Activated CD8-positive, alpha-beta memory T cell treated with anti-CD3 and anti-CD28 coated beads for 24 hours (primary cell): ENCODE measurements at regions not wholly inside any gene's neighbourhood (a gene's known extent, or its start where the extent isn't known, plus 50 kb on each side); places are given as distances from the start of the nearest gene placed in this dataset.
"Not testable (repeated sequence)": the region's sequence is repeated elsewhere in the genome, so short reads cannot be mapped to it uniquely, and the experiment has no call there.

Experiments used
- DNase-seq: peaks from one replicate; pipeline ENCODE4 v3.0.0-alpha.2; 2020

- DNase-seq: not testable (repeated sequence)
Measured at GRCh38 chr19:23984911-23985310, 70.2 kb downstream of the ZNF726 start.

- no peak for DNase-seq
Measured at GRCh38 chr19:23986623-23987022, 71.9 kb downstream of the ZNF726 start.

GRCh38 chr19:23991170-23991569, 76.5 kb downstream of the ZNF726 start:
- no peak for DNase-seq

GRCh38 chr19:23992348-23992747, 77.7 kb downstream of the ZNF726 start:
- no peak for DNase-seq

- no peak for DNase-seq
Measured at GRCh38 chr19:23993440-23993839, 78.8 kb downstream of the ZNF726 start.

GRCh38 chr19:23996549-23996948, 81.9 kb downstream of the ZNF726 start:
- DNase-seq: no peak

- no peak for DNase-seq
Measured at GRCh38 chr19:23998568-23998967, 83.9 kb downstream of the ZNF726 start.

GRCh38 chr19:23999821-24000610, 85.3 kb downstream of the ZNF726 start:
- DNase-seq: no peak

GRCh38 chr19:24000656-24001055, 86.0 kb downstream of the ZNF726 start:
- DNase-seq: no peak

GRCh38 chr19:24002256-24002945, 84.6 kb upstream of the ZNF254 start:
- DNase-seq: no peak

- no peak for DNase-seq
Measured at GRCh38 chr19:24003537-24003936, 83.5 kb upstream of the ZNF254 start.

GRCh38 chr19:24004166-24004565, 82.8 kb upstream of the ZNF254 start:
- no peak for DNase-seq

GRCh38 chr19:24029941-24030636, 56.9 kb upstream of the ZNF254 start:
- DNase-seq: no peak

- no peak for DNase-seq
Measured at GRCh38 chr19:24032651-24033050, 54.3 kb upstream of the ZNF254 start.

- DNase-seq: peak; percentile 85
Measured at GRCh38 chr19:24033301-24033962, 53.6 kb upstream of the ZNF254 start.

GRCh38 chr19:24033963-24034342, 53.0 kb upstream of the ZNF254 start:
- DNase-seq: no peak

- DNase-seq: not testable (repeated sequence)
Measured at GRCh38 chr19:24035261-24035880, 51.6 kb upstream of the ZNF254 start.
